Psoas muscle (tissue), 7 donors: ENCODE measurements at regions not wholly inside any gene's neighbourhood (a gene's known extent, or its start where the extent isn't known, plus 50 kb on each side); places are given as distances from the start of the nearest gene placed in this dataset.

Source experiments
- ATAC-seq, 4 donors: fragments of 200-7000 bp; cut with Tn5 transposase; one replicate each; pipeline ENCODE4 v1.9.1; 2020; ENCODE audit warnings: moderate library complexity in 3 of 4, mild to moderate bottlenecking in 2 of 4
- DNase-seq, 2 donors: peaks; one replicate each; pipeline ENCODE4 v3.0.0-alpha.2; 2020
- H3K27ac ChIP-seq: fragments of 200-600 bp; one replicate; pipeline ENCODE4 v1.8.0; 2022
- H3K27me3 ChIP-seq, 3 donors: fragments of 200-600 bp in 1 of 3; one replicate each; pipeline versions ENCODE4 v1.6.1 to v1.8.0; 2013 to 2022; ENCODE audit warnings: low read length in 2 of 3, mild to moderate bottlenecking in 2 of 3, moderate library complexity in 1 of 3; ENCODE audit not compliant: insufficient read depth in 3 of 3
- H3K36me3 ChIP-seq, 2 donors: fragments of 200-600 bp in 1 of 2; one replicate each; pipeline versions ENCODE4 v1.6.1 to v1.8.0; 2013 to 2022; ENCODE audit warnings: low read depth in 1 of 2, mild to moderate bottlenecking in 1 of 2, moderate library complexity in 1 of 2; ENCODE audit not compliant: insufficient read depth in 1 of 2
- H3K4me1 ChIP-seq: fragments of 200-600 bp; one replicate; pipeline ENCODE4 v1.8.0; 2022
- H3K4me3 ChIP-seq: fragments of 200-600 bp; one replicate; pipeline ENCODE4 v1.8.0; 2022; ENCODE audit warnings: mild to moderate bottlenecking
- H3K9me3 ChIP-seq: fragments of 200-600 bp; one replicate; pipeline ENCODE4 v1.8.0; 2022
- CTCF ChIP-seq: fragments of 200-600 bp; IDR thresholded peaks from one replicate; pipeline ENCODE4 v1.8.0; 2022; ENCODE audit warnings: antibody characterized with exemption
- WGBS, 3 donors: extraction: QIAGEN DNeasy Blood & Tissue Kit; methylation state at CpG; one replicate each; pipeline versions ENCODE4 v1.1.6 to v1.1.7; 2013; 5-methylcytosine and 5-hydroxymethylcytosine counted together
- intact Hi-C, 2 donors: fragments of 100-400 bp; cut with DNase I; formaldehyde crosslinking; loops; one replicate each; pipeline versions ENCODE4 v1.11.0 to v1.14.2; 2022
- donor health status: healthy with polysubstance abuse.
- donor health status: DM: no; HTN: no; CAD: no; lungs with moderate emphysema.
- donor health status: Bipolar disorder and iron deficiency.
- donor health status: healthy.
- donor health status: DM: yes; HTN: yes; CAD: no.
- donor health status: DM: no; HTN: no; CAD: no.
- donor health status: DM: yes; HTN: yes; CAD: no.

GRCh38 chr2:136612079-136612478 lies 153.3 kb upstream of the THSD7B start:
- no peaks in the 10 kb centered on the region for H3K27me3 ChIP-seq
- no peaks in the 10 kb centered on the region for H3K36me3 ChIP-seq
- no peak for TF ChIP-seq CTCF
- ATAC-seq (no peak), DNase-seq (no peak)
- H3K4me3 ChIP-seq = no peak overlapping the region
- no peaks in the 10 kb centered on the region for H3K4me1 ChIP-seq
- 83 to 92% (median 87%) methylated on average over 3 of the region's 3 CpGs for WGBS, 3 donors
- intact Hi-C loops = no loop called here
- no peaks in the 10 kb centered on the region for H3K9me3 ChIP-seq
- no peak overlapping the region for H3K27ac ChIP-seq

GRCh38 chr2:136611451-136611850 lies 153.9 kb upstream of the THSD7B start:
- WGBS, 3 donors = 48 to 67% (median 57%) methylated on average over 1 of the region's 1 CpG
- no peak overlapping the region for H3K27ac ChIP-seq
- DNase-seq (no peak), ATAC-seq (no peak)
- intact Hi-C loops = no loop called here
- no peaks in the 10 kb centered on the region for H3K36me3 ChIP-seq
- TF ChIP-seq CTCF = no peak
- no peaks in the 10 kb centered on the region for H3K4me1 ChIP-seq
- no peaks in the 10 kb centered on the region for H3K27me3 ChIP-seq
- H3K9me3 ChIP-seq = no peaks in the 10 kb centered on the region
- no peak overlapping the region for H3K4me3 ChIP-seq

- Histone ChIP-seq H3K27me3 (no peaks in the 10 kb centered on the region), H3K27ac (no peak overlapping the region), H3K36me3 (no peaks in the 10 kb centered on the region), H3K4me1 (no peaks in the 10 kb centered on the region), H3K4me3 (no peak overlapping the region), H3K9me3 (no peaks in the 10 kb centered on the region)
- DNase-seq (no peak), ATAC-seq (no peak)
- intact Hi-C loops = no loop called here
- no peak for TF ChIP-seq CTCF
- 9 to 12% (median 10%) methylated on average over 4 of the region's 4 CpGs for WGBS, 3 donors
Observed at GRCh38 chr2:136582628-136583205, 182.6 kb upstream of the THSD7B start.

- TF ChIP-seq CTCF = no peak
- intact Hi-C loops = no loop called here
- H3K4me1 ChIP-seq = no peaks in the 10 kb centered on the region
- 14 to 20% (median 16%) methylated on average over 2 of the region's 2 CpGs for WGBS, 3 donors
- H3K27me3 ChIP-seq = no peaks in the 10 kb centered on the region
- H3K4me3 ChIP-seq = no peak overlapping the region
- DNase-seq (peak in 1 of 2 donors; percentile 17), ATAC-seq (peak in 1 of 4 donors; percentile 93)
- H3K36me3 ChIP-seq = no peaks in the 10 kb centered on the region
- no peak overlapping the region for H3K27ac ChIP-seq
- no peaks in the 10 kb centered on the region for H3K9me3 ChIP-seq
Observed at GRCh38 chr2:136572335-136572734, 193.0 kb upstream of the THSD7B start.

GRCh38 chr2:136557203-136557602 lies 208.1 kb upstream of the THSD7B start:
- Histone ChIP-seq H3K27ac (no peak overlapping the region), H3K36me3 (no peaks in the 10 kb centered on the region), H3K9me3 (no peaks in the 10 kb centered on the region), H3K27me3 (no peaks in the 10 kb centered on the region), H3K4me3 (no peak overlapping the region), H3K4me1 (no peaks in the 10 kb centered on the region)
- TF ChIP-seq CTCF = no peak
- WGBS, 3 donors = 60 to 69% (median 65%) methylated on average over 1 of the region's 1 CpG
- intact Hi-C loops = no loop called here
- ATAC-seq (no peak), DNase-seq (no peak)
